CD14-positive monocyte (primary cell): ENCODE measurements at regions not wholly inside any gene's neighbourhood (a gene's known extent, or its start where the extent isn't known, plus 50 kb on each side); places are given as distances from the start of the nearest gene placed in this dataset.

Experiments used
- DNase-seq, 3 donors: peaks; one replicate each; pipeline ENCODE4 v3.0.0-alpha.2; 2011 to 2022
- H2AFZ ChIP-seq: 2 replicates; pipeline ENCODE4 v1.6.0; 2012; ENCODE audit warnings: mild to moderate bottlenecking, low read depth, low read length, inconsistent platforms; ENCODE audit not compliant: insufficient read depth, poor library complexity, severe bottlenecking
- H3K27ac ChIP-seq, 2 donors: 1 replicate in 1 of 2; 2 replicates in 1 of 2; pipeline ENCODE4 v1.5.1; 2012 to 2013; ENCODE audit warnings: low read length in 2 of 2, control low read depth in 1 of 2, inconsistent platforms in 1 of 2, low read depth in 1 of 2, mild to moderate bottlenecking in 1 of 2
- H3K27me3 ChIP-seq, 2 donors: one replicate each; pipeline versions ENCODE4 v1.6.0 to v1.6.1; 2011 to 2013; ENCODE audit warnings: low read length in 2 of 2; ENCODE audit not compliant: control insufficient read depth in 2 of 2, insufficient read depth in 2 of 2
- H3K36me3 ChIP-seq, 2 donors: replicated peaks in 1 of 2; 1 replicate in 1 of 2; 2 replicates in 1 of 2; pipeline versions ENCODE4 v1.5.1 to v1.6.1; 2012 to 2013; ENCODE audit warnings: low read length in 2 of 2, control low read depth in 1 of 2, inconsistent platforms in 1 of 2, mild to moderate bottlenecking in 1 of 2; ENCODE audit not compliant: insufficient read depth in 2 of 2, control insufficient read depth in 1 of 2
- H3K4me1 ChIP-seq, 2 donors: 1 replicate in 1 of 2; 2 replicates in 1 of 2; pipeline versions ENCODE4 v1.5.1 to v1.6.1; 2012 to 2013; ENCODE audit warnings: low read length in 2 of 2, control low read depth in 1 of 2, inconsistent platforms in 1 of 2, mild to moderate bottlenecking in 1 of 2, moderate library complexity in 1 of 2; ENCODE audit not compliant: insufficient read depth in 2 of 2, control insufficient read depth in 1 of 2
- H3K4me2 ChIP-seq: replicated peaks from 2 replicates; pipeline ENCODE3; 2012; ENCODE audit warnings: low read length, moderate library complexity, mild to moderate bottlenecking; ENCODE audit not compliant: poor library complexity, severe bottlenecking; ENCODE audit errors: extremely low read depth
- H3K4me3 ChIP-seq, 3 experiments: fragments of 200-600 bp in 1 of 3; sonication (generic) in 1 of 3; replicated peaks in 1 of 3; 1 replicate in 2 of 3; 2 replicates in 1 of 3; pipeline ENCODE4 v1.5.1; 2011 to 2013; ENCODE audit warnings: low read length in 3 of 3, mild to moderate bottlenecking in 3 of 3, control low read depth in 2 of 3, low read depth in 2 of 3, inconsistent platforms in 1 of 3, moderate library complexity in 1 of 3
- H3K79me2 ChIP-seq: 2 replicates; pipeline ENCODE4 v1.6.0; 2012; ENCODE audit warnings: mild to moderate bottlenecking, control low read depth, inconsistent platforms, low read length, moderate library complexity; ENCODE audit not compliant: insufficient read depth
- H3K9ac ChIP-seq: 2 replicates; pipeline ENCODE4 v1.6.0; 2017; ENCODE audit warnings: low read length, mild to moderate bottlenecking; ENCODE audit not compliant: insufficient read depth, poor library complexity, severe bottlenecking
- H3K9me3 ChIP-seq, 2 donors: replicated peaks in 1 of 2; 1 replicate in 1 of 2; 2 replicates in 1 of 2; pipeline versions ENCODE4 v1.5.1 to v1.6.1; 2012 to 2013; ENCODE audit warnings: low read length in 2 of 2, control low read depth in 1 of 2; ENCODE audit not compliant: control insufficient read depth in 1 of 2, insufficient read depth in 1 of 2
- H4K20me1 ChIP-seq: 2 replicates; pipeline ENCODE4 v1.6.0; 2012; ENCODE audit warnings: mild to moderate bottlenecking, low read length, control low read depth, moderate library complexity; ENCODE audit not compliant: insufficient read depth
- H3K27ac Mint-ChIP-seq, 7 donors: one replicate each; pipeline ENCODE4 v1.8.0; 2020; ENCODE audit warnings: mild to moderate bottlenecking in 7 of 7, mixed read lengths in 7 of 7, moderate library complexity in 6 of 7, inconsistent platforms in 2 of 7
- H3K27me3 Mint-ChIP-seq, 3 donors: one replicate each; pipeline ENCODE4 v1.8.0; 2021 to 2022; ENCODE audit warnings: low read depth in 3 of 3, mild to moderate bottlenecking in 3 of 3, mixed read lengths in 3 of 3, moderate library complexity in 3 of 3, inconsistent platforms in 1 of 3
- H3K36me3 Mint-ChIP-seq, 2 donors: one replicate each; pipeline ENCODE4 v1.8.0; 2020; ENCODE audit warnings: mixed read lengths in 2 of 2, inconsistent platforms in 1 of 2, mild to moderate bottlenecking in 1 of 2
- H3K4me1 Mint-ChIP-seq: one replicate; pipeline ENCODE4 v1.8.0; 2020; ENCODE audit warnings: mild to moderate bottlenecking, mixed read lengths
- H3K4me3 Mint-ChIP-seq, 2 donors: one replicate each; pipeline ENCODE4 v1.8.0; 2020; ENCODE audit warnings: mild to moderate bottlenecking in 2 of 2, mixed read lengths in 2 of 2, moderate library complexity in 1 of 2
- H3K9me3 Mint-ChIP-seq, 7 donors: one replicate each; pipeline ENCODE4 v1.8.0; 2020 to 2022; ENCODE audit warnings: mixed read lengths in 7 of 7, mild to moderate bottlenecking in 6 of 7, moderate library complexity in 6 of 7, inconsistent platforms in 2 of 7
- CTCF ChIP-seq: fragments of 200-600 bp; IDR thresholded peaks from one replicate; pipeline ENCODE4 v1.8.0; 2022; ENCODE audit warnings: antibody characterized with exemption, mild to moderate bottlenecking
- WGBS: methylation state at CpG from one replicate; pipeline ENCODE4 v1.1.5; 2013; ENCODE audit warnings: missing lambda C conversion rate; ENCODE audit not compliant: insufficient coverage; 5-methylcytosine and 5-hydroxymethylcytosine counted together
- intact Hi-C, 2 donors: fragments of 100-400 bp; cut with micrococcal nuclease; formaldehyde crosslinking; loops; one replicate each; pipeline versions ENCODE4 v1.15.0 to v1.15.1; 2023

GRCh38 chr5:77852514-77853352 is 76.6 kb upstream of the TBCA start:
- peak in 1 of 3 donors; percentile 13 for DNase-seq
- Histone ChIP-seq H4K20me1 (no peaks in the 10 kb centered on the region), H3K4me1 (peaks cover 17 to 20% of the 10 kb centered on the region in 2 donors), H3K9ac (peak overlapping the region; percentile 60), H3K9me3 (no peaks in the 10 kb centered on the region), H3K4me3 (peak overlapping the region; percentile 48 to 79 (median 48)), H3K36me3 (no peaks in the 10 kb centered on the region), H3K79me2 (no peaks in the 10 kb centered on the region), H2AFZ (peak overlapping the region; percentile 84), H3K4me2 (peak overlapping the region; percentile 85), H3K27ac (no peak overlapping the region), H3K27me3 (peaks cover 13 to 63% of the 10 kb centered on the region in 2 donors)
- H3K9me3 Mint-ChIP-seq, result peaks cover 0 to 16% (median 10%) of the 10 kb centered on the region in 7 donors
- H3K27me3 Mint-ChIP-seq, result peaks cover 22 to 82% (median 38%) of the 10 kb centered on the region in 3 donors
- H3K36me3 Mint-ChIP-seq, result peaks cover 11 to 18% of the 10 kb centered on the region in 2 donors
- peaks cover 28% of the 10 kb centered on the region for H3K4me1 Mint-ChIP-seq
- peak overlapping the region; percentile 90 to 95 for H3K4me3 Mint-ChIP-seq
- intact Hi-C loops, result no loop called here
- WGBS, result 0% methylated on average over 11 of the region's 28 CpGs
- no peak for TF ChIP-seq CTCF
- peak overlapping the region in 3 of 7 donors; percentile 11 to 66 (median 62) for H3K27ac Mint-ChIP-seq

- peaks cover 29% of the 10 kb centered on the region for H3K4me1 Mint-ChIP-seq
- peak overlapping the region; percentile 60 for H3K9ac ChIP-seq
- no peak for TF ChIP-seq CTCF
- H3K36me3 ChIP-seq, result no peaks in the 10 kb centered on the region
- peaks cover 22 to 88% (median 41%) of the 10 kb centered on the region in 3 donors for H3K27me3 Mint-ChIP-seq
- no peaks in the 10 kb centered on the region for H3K79me2 ChIP-seq
- H3K27me3 ChIP-seq, result peaks cover 13 to 70% of the 10 kb centered on the region in 2 donors
- peak overlapping the region; percentile 84 for H2AFZ ChIP-seq
- no peak overlapping the region for H3K27ac ChIP-seq
- H3K4me3 Mint-ChIP-seq, result peak overlapping the region; percentile 90 to 95
- WGBS, result 5% methylated on average over 10 of the region's 13 CpGs
- intact Hi-C loops, result no loop called here
- peak overlapping the region; percentile 48 to 79 (median 48) for H3K4me3 ChIP-seq
- H4K20me1 ChIP-seq, result no peaks in the 10 kb centered on the region
- peaks cover 0 to 18% (median 10%) of the 10 kb centered on the region in 7 donors for H3K9me3 Mint-ChIP-seq
- no peak overlapping the region for H3K27ac Mint-ChIP-seq
- H3K9me3 ChIP-seq, result no peaks in the 10 kb centered on the region
- no peak for DNase-seq
- H3K4me1 ChIP-seq, result peaks cover 17 to 20% of the 10 kb centered on the region in 2 donors
- H3K36me3 Mint-ChIP-seq, result peaks cover 11 to 19% of the 10 kb centered on the region in 2 donors
- H3K4me2 ChIP-seq, result peak overlapping the region; percentile 85
Observed at GRCh38 chr5:77852068-77852513, 76.0 kb upstream of the TBCA start.
